ENCODE measurements at regions not wholly inside any gene's neighbourhood (a gene's known extent, or its start where the extent isn't known, plus 50 kb on each side); places are given as distances from the start of the nearest gene placed in this dataset.

- TF ChIP-seq NFRKB (IDR thresholded peaks at IDR 0.05) = no peak
- TF ChIP-seq SP1 (IDR thresholded peaks at IDR 0.05) = no peak
- TF ChIP-seq BHLHE40 (IDR thresholded peaks at IDR 0.05; ENCODE audit: borderline replicate concordance) = no peak
- TF ChIP-seq FOXM1 (IDR thresholded peaks at IDR 0.05; ENCODE audit: borderline replicate concordance) = no peak
- TF ChIP-seq SUZ12 (IDR thresholded peaks at IDR 0.05) = no peak
- no peak for TF ChIP-seq ELF4 (IDR thresholded peaks at IDR 0.05)
Measured at GRCh38 chr5:117394506-117395157, 820.0 kb upstream of the SEMA6A start.

Measured in HEK293T (cell line).